ENCODE measurements at regions not wholly inside any gene's neighbourhood (a gene's known extent, or its start where the extent isn't known, plus 50 kb on each side); places are given as distances from the start of the nearest gene placed in this dataset.

DNA sequence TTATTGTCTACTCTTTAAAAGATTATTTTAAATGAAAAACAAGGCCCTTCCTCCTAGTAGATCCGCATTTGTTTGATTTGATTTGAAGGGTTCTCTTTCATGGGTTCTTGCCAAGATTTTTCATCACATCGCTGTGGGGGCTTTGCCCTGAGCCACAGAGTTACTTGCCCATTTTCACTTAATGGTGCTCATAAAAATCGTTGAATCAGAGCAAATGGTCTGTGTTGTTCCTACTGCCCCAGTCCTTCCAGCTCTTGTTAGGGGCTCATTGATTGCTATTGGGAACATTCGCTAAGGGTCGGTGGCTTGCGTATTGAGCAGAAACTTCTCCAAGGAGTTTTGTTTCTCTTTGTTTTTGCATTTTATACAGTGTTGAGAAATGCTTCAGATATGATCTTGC, 1023.4 kb upstream of the CDH8 start:
- Histone ChIP-seq H3K36me3 (ENCODE audit: control insufficient read depth, insufficient read depth, low read length) (no peaks in the 10 kb centered on the region), H3K4me1 (no peaks in the 10 kb centered on the region), H3K9me3 (no peaks in the 10 kb centered on the region), H3K27me3 (replicated peaks; ENCODE audit: control insufficient read depth, insufficient read depth, low read length) (no peaks in the 10 kb centered on the region), H3K4me3 (ENCODE audit: low read depth, low read length) (no peak overlapping the region)
- BruUV-seq (replicated peaks): no TSS peak
- no peaks in the 10 kb centered on the region for H3K9me3 Mint-ChIP-seq (ENCODE audit: unreplicated experiment)
- TF ChIP-seq, protein P1, sequence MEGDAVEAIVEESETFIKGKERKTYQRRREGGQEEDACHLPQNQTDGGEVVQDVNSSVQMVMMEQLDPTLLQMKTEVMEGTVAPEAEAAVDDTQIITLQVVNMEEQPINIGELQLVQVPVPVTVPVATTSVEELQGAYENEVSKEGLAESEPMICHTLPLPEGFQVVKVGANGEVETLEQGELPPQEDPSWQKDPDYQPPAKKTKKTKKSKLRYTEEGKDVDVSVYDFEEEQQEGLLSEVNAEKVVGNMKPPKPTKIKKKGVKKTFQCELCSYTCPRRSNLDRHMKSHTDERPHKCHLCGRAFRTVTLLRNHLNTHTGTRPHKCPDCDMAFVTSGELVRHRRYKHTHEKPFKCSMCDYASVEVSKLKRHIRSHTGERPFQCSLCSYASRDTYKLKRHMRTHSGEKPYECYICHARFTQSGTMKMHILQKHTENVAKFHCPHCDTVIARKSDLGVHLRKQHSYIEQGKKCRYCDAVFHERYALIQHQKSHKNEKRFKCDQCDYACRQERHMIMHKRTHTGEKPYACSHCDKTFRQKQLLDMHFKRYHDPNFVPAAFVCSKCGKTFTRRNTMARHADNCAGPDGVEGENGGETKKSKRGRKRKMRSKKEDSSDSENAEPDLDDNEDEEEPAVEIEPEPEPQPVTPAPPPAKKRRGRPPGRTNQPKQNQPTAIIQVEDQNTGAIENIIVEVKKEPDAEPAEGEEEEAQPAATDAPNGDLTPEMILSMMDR (IDR thresholded peaks at IDR 0.05; ENCODE audit: insufficient read depth in 1 of 2, low read depth in 1 of 2, low read length in 1 of 2, severe bottlenecking in 1 of 2, unreplicated experiment in 1 of 2): no peak
- DNase-seq: no peak
- H3K27ac Mint-ChIP-seq (ENCODE audit: unreplicated experiment): no peak overlapping the region
- ChIA-PET CTCF (no interaction called here), POLR2A (no interaction called here)
- no peak overlapping the region for H3K4me3 Mint-ChIP-seq (ENCODE audit: unreplicated experiment)
- intact Hi-C loops (cut with micrococcal nuclease; ENCODE audit: unreplicated experiment): no loop called here
- H3K27me3 Mint-ChIP-seq (ENCODE audit: insufficient read depth, unreplicated experiment): peaks cover 15% of the 10 kb centered on the region
- H3K4me1 Mint-ChIP-seq (ENCODE audit: low read depth, unreplicated experiment): no peaks in the 10 kb centered on the region
- H3K36me3 Mint-ChIP-seq (ENCODE audit: insufficient read depth, unreplicated experiment): no peaks in the 10 kb centered on the region

DNA sequence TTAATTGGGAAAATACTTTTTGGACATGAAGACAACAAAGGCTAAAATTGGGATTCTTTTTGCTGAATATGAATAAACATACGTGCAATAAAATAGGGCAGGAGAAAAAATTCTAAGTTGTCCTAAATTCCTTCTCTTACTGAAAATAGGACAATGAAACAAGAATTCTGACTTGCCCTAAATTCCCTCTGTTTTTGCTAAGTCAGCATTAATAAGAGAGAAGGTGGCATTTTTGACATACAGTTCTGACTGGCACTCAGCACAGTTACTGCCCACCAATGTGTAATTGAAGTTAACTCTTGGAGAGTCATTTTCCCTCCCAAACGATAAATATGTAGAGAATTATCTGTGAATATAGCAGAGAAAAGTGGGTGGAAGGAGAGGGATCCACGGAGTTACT, 1021.1 kb upstream of the CDH8 start:
- Mint-ChIP-seq H3K4me3 (ENCODE audit: unreplicated experiment) (no peak overlapping the region), H3K36me3 (ENCODE audit: insufficient read depth, unreplicated experiment) (no peaks in the 10 kb centered on the region), H3K9me3 (ENCODE audit: unreplicated experiment) (no peaks in the 10 kb centered on the region), H3K27ac (ENCODE audit: unreplicated experiment) (no peak overlapping the region), H3K4me1 (ENCODE audit: low read depth, unreplicated experiment) (no peaks in the 10 kb centered on the region), H3K27me3 (ENCODE audit: insufficient read depth, unreplicated experiment) (peaks cover 14% of the 10 kb centered on the region)
- intact Hi-C loops (cut with micrococcal nuclease; ENCODE audit: unreplicated experiment): no loop called here
- Histone ChIP-seq H3K36me3 (ENCODE audit: control insufficient read depth, insufficient read depth, low read length) (no peaks in the 10 kb centered on the region), H3K4me3 (ENCODE audit: low read depth, low read length) (no peak overlapping the region), H3K9me3 (no peaks in the 10 kb centered on the region), H3K4me1 (no peaks in the 10 kb centered on the region), H3K27me3 (replicated peaks; ENCODE audit: control insufficient read depth, insufficient read depth, low read length) (no peaks in the 10 kb centered on the region)
- CTCF ChIA-PET: no interaction called here
- no TSS peak for BruUV-seq (replicated peaks)
- no peak for DNase-seq
- TF ChIP-seq, protein P1 (IDR thresholded peaks at IDR 0.05; ENCODE audit: insufficient read depth in 1 of 2, low read depth in 1 of 2, low read length in 1 of 2, severe bottlenecking in 1 of 2, unreplicated experiment in 1 of 2): no peak
- POLR2A ChIA-PET: no interaction called here

DNA sequence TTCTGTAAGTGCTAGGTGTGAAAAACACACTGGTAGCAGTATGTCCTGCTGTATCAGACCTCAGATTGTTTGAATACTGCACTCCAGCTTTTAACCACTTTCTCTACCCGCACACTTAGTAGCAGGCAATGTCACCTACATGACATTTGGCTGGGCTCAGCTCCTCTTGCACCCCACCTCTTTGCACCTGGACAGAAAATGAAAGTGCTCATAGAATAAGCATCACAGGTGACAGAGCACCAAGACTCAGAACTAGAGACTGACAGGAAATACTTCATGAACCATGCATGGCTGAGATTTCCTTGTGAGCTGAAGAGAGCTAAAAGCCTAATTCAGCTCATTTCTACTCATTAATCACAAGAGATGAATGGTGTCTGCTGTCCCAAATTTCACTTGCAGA, 1014.2 kb upstream of the CDH8 start:
- CTCF ChIA-PET: no interaction called here
- BruUV-seq (replicated peaks): no TSS peak

More for the DNA sequence above, 1014.2 kb upstream of the CDH8 start:
- POLR2A ChIA-PET: no interaction called here
- H3K4me1 Mint-ChIP-seq (ENCODE audit: low read depth, unreplicated experiment): no peaks in the 10 kb centered on the region
- no peak overlapping the region for H3K4me3 ChIP-seq (ENCODE audit: low read depth, low read length)
- intact Hi-C loops (cut with micrococcal nuclease; ENCODE audit: unreplicated experiment): no loop called here
- H3K36me3 Mint-ChIP-seq (ENCODE audit: insufficient read depth, unreplicated experiment): no peaks in the 10 kb centered on the region
- no peaks in the 10 kb centered on the region for H3K4me1 ChIP-seq
- H3K36me3 ChIP-seq (ENCODE audit: control insufficient read depth, insufficient read depth, low read length): no peaks in the 10 kb centered on the region
- H3K27ac Mint-ChIP-seq (ENCODE audit: unreplicated experiment): no peak overlapping the region
- peaks cover 1% of the 10 kb centered on the region; the same call in 1 of the 2 replicates for H3K27me3 ChIP-seq (replicated peaks; ENCODE audit: control insufficient read depth, insufficient read depth, low read length)
- peaks cover 5% of the 10 kb centered on the region for H3K27me3 Mint-ChIP-seq (ENCODE audit: insufficient read depth, unreplicated experiment)
- no peak overlapping the region for H3K4me3 Mint-ChIP-seq (ENCODE audit: unreplicated experiment)
- DNase-seq: no peak
- H3K9me3 ChIP-seq: no peaks in the 10 kb centered on the region; the same call in 1 of the 2 replicates
- H3K9me3 Mint-ChIP-seq (ENCODE audit: unreplicated experiment): no peaks in the 10 kb centered on the region
- TF ChIP-seq, protein P1 (IDR thresholded peaks at IDR 0.05; ENCODE audit: insufficient read depth in 1 of 2, low read depth in 1 of 2, low read length in 1 of 2, severe bottlenecking in 1 of 2, unreplicated experiment in 1 of 2): no peak
